DOHH2 (cell line): ENCODE measurements at regions not wholly inside any gene's neighbourhood (a gene's known extent, or its start where the extent isn't known, plus 50 kb on each side); places are given as distances from the start of the nearest gene placed in this dataset.

ENCODE experiments used
- H3F3A ChIP-seq: fragments of 200-600 bp; sonication (generic), shearing (Covaris generic); 2 replicates; pipeline ENCODE4 v1.6.0; 2016; ENCODE audit warnings: antibody characterized with exemption, mild to moderate bottlenecking; ENCODE audit not compliant: control insufficient read depth, insufficient read depth
- H3K27ac ChIP-seq: fragments of 200-600 bp; sonication (generic); 2 replicates; pipeline ENCODE4 v1.5.1; 2014; ENCODE audit warnings: low read depth, mild to moderate bottlenecking, low read length, moderate library complexity
- H3K27me3 ChIP-seq: fragments of 200-600 bp; sonication (generic); 2 replicates; pipeline ENCODE4 v1.6.1; 2014; ENCODE audit warnings: mild to moderate bottlenecking, low read length, mixed read lengths; ENCODE audit not compliant: control insufficient read depth
- H3K36me3 ChIP-seq: fragments of 200-600 bp; sonication (generic); 2 replicates; pipeline ENCODE4 v1.6.1; 2014; ENCODE audit warnings: mild to moderate bottlenecking, low read length, moderate library complexity, mixed read lengths; ENCODE audit not compliant: control insufficient read depth
- H3K4me1 ChIP-seq: fragments of 200-600 bp; sonication (generic); 2 replicates; pipeline ENCODE4 v1.6.1; 2014; ENCODE audit warnings: mild to moderate bottlenecking, low read length, mixed read lengths; ENCODE audit not compliant: control insufficient read depth
- H3K4me2 ChIP-seq: fragments of 200-600 bp; sonication (generic); 2 replicates; pipeline ENCODE4 v1.6.0; 2014; ENCODE audit warnings: mild to moderate bottlenecking, low read length, moderate library complexity
- H3K4me3 ChIP-seq: fragments of 200-600 bp; sonication (generic); 2 replicates; pipeline ENCODE4 v1.5.1; 2014; ENCODE audit warnings: mild to moderate bottlenecking, low read length, mixed read lengths
- H3K79me2 ChIP-seq: fragments of 200-600 bp; sonication (generic); 2 replicates; pipeline ENCODE4 v1.6.1; 2014; ENCODE audit warnings: mild to moderate bottlenecking, low read length, mixed read lengths; ENCODE audit not compliant: control insufficient read depth
- H3K9me2 ChIP-seq: fragments of 200-600 bp; sonication (generic); replicated peaks from 2 replicates; pipeline ENCODE4 v1.6.1; 2014; ENCODE audit warnings: mild to moderate bottlenecking, low read length, mixed read lengths; ENCODE audit not compliant: control insufficient read depth
- H3K9me3 ChIP-seq: fragments of 200-600 bp; sonication (generic); 2 replicates; pipeline ENCODE4 v1.6.1; 2014; ENCODE audit warnings: antibody characterized with exemption, low read length, mixed read lengths; ENCODE audit not compliant: control insufficient read depth, insufficient read depth
- H4K20me1 ChIP-seq: fragments of 200-600 bp; sonication (generic); 2 replicates; pipeline ENCODE4 v1.6.0; 2014; ENCODE audit warnings: low read depth, mild to moderate bottlenecking, antibody characterized with exemption, low read length, moderate library complexity; ENCODE audit not compliant: control insufficient read depth, insufficient read depth
- EZH2phosphoT487 ChIP-seq: fragments of 200-600 bp; sonication (generic); IDR thresholded peaks from 2 replicates; pipeline ENCODE4 v1.6.1; 2017; ENCODE audit warnings: borderline replicate concordance, mild to moderate bottlenecking, antibody characterized with exemption, low read length, moderate library complexity, mixed read lengths
- TF ChIP-seq, protein P1 (sequence below): fragments of 200-600 bp; sonication (generic); IDR thresholded peaks from one replicate; pipeline ENCODE4 v1.5.1; 2014; ENCODE audit warnings: antibody characterized with exemption, mild to moderate bottlenecking, low read depth, low read length; ENCODE audit not compliant: poor library complexity, severe bottlenecking

DNA sequence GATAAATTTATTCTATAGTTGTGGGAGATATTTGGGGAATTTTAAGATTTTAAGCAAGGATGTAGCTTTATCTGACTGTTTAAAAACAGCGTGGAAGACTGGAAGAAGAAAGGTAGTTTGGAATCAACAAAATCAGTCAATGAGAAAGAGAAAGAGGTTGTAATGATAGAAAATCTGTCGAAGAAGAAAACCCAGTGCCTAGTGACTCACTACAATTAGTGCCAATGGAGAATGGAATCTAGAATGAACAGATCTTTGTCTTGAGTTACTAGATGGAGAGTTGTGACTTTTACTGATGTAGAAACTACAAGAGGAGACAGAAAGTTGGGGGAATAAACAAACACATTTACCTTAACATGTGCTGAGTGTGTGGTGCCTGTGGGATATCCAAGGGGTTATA, 577.8 kb upstream of the NR5A2 start:
- H3K36me3 ChIP-seq, result no peaks in the 10 kb centered on the region
- no peaks in the 10 kb centered on the region for H4K20me1 ChIP-seq
- no peak overlapping the region for H3K27ac ChIP-seq
- H3K4me3 ChIP-seq, result no peak overlapping the region
- no peaks in the 10 kb centered on the region for H3K4me1 ChIP-seq
- H3F3A ChIP-seq, result no peaks in the 10 kb centered on the region
- H3K4me2 ChIP-seq, result no peak overlapping the region
- H3K9me3 ChIP-seq, result no peaks in the 10 kb centered on the region; the same call in 1 of the 2 replicates
- TF ChIP-seq EZH2phosphoT487, result no peak
- TF ChIP-seq, protein P1, sequence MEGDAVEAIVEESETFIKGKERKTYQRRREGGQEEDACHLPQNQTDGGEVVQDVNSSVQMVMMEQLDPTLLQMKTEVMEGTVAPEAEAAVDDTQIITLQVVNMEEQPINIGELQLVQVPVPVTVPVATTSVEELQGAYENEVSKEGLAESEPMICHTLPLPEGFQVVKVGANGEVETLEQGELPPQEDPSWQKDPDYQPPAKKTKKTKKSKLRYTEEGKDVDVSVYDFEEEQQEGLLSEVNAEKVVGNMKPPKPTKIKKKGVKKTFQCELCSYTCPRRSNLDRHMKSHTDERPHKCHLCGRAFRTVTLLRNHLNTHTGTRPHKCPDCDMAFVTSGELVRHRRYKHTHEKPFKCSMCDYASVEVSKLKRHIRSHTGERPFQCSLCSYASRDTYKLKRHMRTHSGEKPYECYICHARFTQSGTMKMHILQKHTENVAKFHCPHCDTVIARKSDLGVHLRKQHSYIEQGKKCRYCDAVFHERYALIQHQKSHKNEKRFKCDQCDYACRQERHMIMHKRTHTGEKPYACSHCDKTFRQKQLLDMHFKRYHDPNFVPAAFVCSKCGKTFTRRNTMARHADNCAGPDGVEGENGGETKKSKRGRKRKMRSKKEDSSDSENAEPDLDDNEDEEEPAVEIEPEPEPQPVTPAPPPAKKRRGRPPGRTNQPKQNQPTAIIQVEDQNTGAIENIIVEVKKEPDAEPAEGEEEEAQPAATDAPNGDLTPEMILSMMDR, result no peak
- 0 out of 2 replicates have a peak, but pooled peaks cover 3% of the 10 kb centered on the region for H3K9me2 ChIP-seq
- H3K79me2 ChIP-seq, result no peaks in the 10 kb centered on the region
- H3K27me3 ChIP-seq, result no peaks in the 10 kb centered on the region

DNA sequence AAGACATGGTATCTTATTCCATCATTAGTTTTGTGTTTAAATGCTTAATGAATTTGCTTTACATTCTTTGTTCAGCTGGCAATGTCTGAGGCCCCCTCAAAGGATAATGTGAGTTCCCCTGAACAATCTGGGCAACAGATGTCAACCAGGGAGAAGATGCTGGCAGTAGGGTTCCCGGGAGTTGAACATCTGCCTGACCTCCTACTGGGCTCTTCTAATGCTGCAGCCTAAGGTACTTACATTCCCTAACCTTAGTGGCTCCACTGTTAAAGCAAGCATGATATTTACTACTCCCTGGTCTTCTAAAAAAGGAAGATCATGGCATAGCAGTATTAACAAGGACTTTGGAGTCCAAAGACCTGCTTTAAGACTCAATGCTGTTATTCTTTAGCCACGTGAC, 574.9 kb upstream of the NR5A2 start:
- Histone ChIP-seq H3K9me3 (no peaks in the 10 kb centered on the region; the same call in 1 of the 2 replicates), H3K4me3 (no peak overlapping the region), H3K4me2 (no peak overlapping the region), H3K27ac (no peak overlapping the region), H4K20me1 (no peaks in the 10 kb centered on the region), H3K79me2 (no peaks in the 10 kb centered on the region), H3K27me3 (no peaks in the 10 kb centered on the region), H3K4me1 (no peaks in the 10 kb centered on the region), H3F3A (no peaks in the 10 kb centered on the region), H3K36me3 (no peaks in the 10 kb centered on the region), H3K9me2 (0 out of 2 replicates have a peak, but pooled peaks cover 3% of the 10 kb centered on the region)
- TF ChIP-seq EZH2phosphoT487, result no peak
- TF ChIP-seq, protein P1, result no peak

DNA sequence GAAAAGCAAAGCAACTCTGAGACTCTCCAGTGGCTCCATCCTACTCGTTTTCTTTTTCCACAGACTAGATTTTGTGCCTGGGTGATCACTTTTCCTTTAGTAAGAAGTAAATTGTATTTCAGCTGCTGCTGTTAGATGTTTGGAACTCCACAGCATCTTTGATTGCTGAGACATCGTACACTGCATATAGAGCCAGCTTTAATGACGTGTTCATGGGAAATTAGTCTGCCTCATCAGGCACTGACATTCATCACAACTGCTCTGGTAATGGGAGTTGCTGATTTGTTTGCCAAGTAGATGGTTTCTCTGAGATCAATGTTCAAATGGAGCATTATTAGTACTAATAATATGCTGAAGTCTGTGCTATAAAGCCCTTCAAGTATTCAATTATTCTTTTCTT, 573.8 kb upstream of the NR5A2 start:
- H3F3A ChIP-seq, result no peaks in the 10 kb centered on the region
- no peaks in the 10 kb centered on the region for H3K4me1 ChIP-seq
- H3K79me2 ChIP-seq, result no peaks in the 10 kb centered on the region
- no peaks in the 10 kb centered on the region for H3K9me3 ChIP-seq
- H3K27me3 ChIP-seq, result no peaks in the 10 kb centered on the region
- no peak overlapping the region for H3K4me3 ChIP-seq
- TF ChIP-seq, protein P1, result no peak
- no peak for TF ChIP-seq EZH2phosphoT487
- 0 out of 2 replicates have a peak, but pooled peaks cover 3% of the 10 kb centered on the region for H3K9me2 ChIP-seq
- H3K27ac ChIP-seq, result no peak overlapping the region
- no peaks in the 10 kb centered on the region for H3K36me3 ChIP-seq
- H4K20me1 ChIP-seq, result no peaks in the 10 kb centered on the region
- no peak overlapping the region for H3K4me2 ChIP-seq

DNA sequence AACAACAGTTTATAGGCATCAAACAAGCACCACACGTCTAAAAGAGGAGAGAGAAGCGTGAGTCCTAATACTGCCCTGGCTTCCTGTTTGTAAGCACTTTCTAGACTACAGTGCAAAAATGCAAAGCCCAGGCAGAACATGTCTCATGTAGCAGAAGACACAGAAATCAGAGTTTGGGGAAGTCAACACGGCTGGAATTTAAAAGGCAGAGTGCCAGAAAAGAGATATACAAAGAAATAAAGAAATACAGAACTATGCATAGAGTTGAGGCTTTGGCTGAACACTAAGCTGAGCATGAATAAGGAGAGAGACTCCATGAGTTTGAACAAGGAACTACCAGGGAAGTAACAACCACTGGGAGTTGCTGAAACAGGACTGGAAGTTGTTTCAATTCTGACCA, 566.6 kb upstream of the NR5A2 start:
- peak overlapping the region; percentile 15 for H3K4me2 ChIP-seq
- H3K79me2 ChIP-seq, result no peaks in the 10 kb centered on the region
- no peaks in the 10 kb centered on the region for H3F3A ChIP-seq
- peaks cover 8% of the 10 kb centered on the region for H3K4me1 ChIP-seq
- H3K4me3 ChIP-seq, result no peak overlapping the region; the same call in 1 of the 2 replicates
- no peaks in the 10 kb centered on the region for H3K36me3 ChIP-seq
- no peaks in the 10 kb centered on the region for H3K9me3 ChIP-seq
- H3K27me3 ChIP-seq, result no peaks in the 10 kb centered on the region
- no peak for TF ChIP-seq EZH2phosphoT487
- TF ChIP-seq, protein P1, result no peak
- H3K9me2 ChIP-seq, result no peaks in the 10 kb centered on the region
- H4K20me1 ChIP-seq, result no peaks in the 10 kb centered on the region
- no peak overlapping the region for H3K27ac ChIP-seq
